IMR-90 (cell line): ENCODE measurements at regions not wholly inside any gene's neighbourhood (a gene's known extent, or its start where the extent isn't known, plus 50 kb on each side); places are given as distances from the start of the nearest gene placed in this dataset.
A peak's percentile ranks its signal among the peaks of the same experiment; 100 is the strongest.

Source experiments
- ATAC-seq: fragments of 200-7000 bp; cut with Tn5 transposase; 2 replicates; pipeline ENCODE4 v1.9.1; 2020; ENCODE audit warnings: low read depth, mild to moderate bottlenecking, moderate library complexity
- BruUV-seq: library from RNA; stranded (reverse); fragments of 400-500 nt; replicated peaks from 2 replicates; lab custom pipeline; 2021; lab: Mats Ljungman, UMichigan
- CTCF ChIA-PET: fragments of 300-600 bp; formaldehyde crosslinking; extraction: SDS; loops from one replicate; lab custom pipeline; 2021; ENCODE audit warnings: antibody characterized with exemption; lab: Yijun Ruan, JAX
- POLR2A ChIA-PET: fragments of 300-600 bp; sonication (Branson Sonifier 250); formaldehyde crosslinking; loops from one replicate; lab custom pipeline; 2022; ENCODE audit warnings: antibody characterized with exemption; ENCODE audit not compliant: unreplicated experiment; lab: Charles Lee
- DNase-seq: peaks from one replicate; pipeline ENCODE4 v3.0.0; 2013
- H2AFZ ChIP-seq: replicated peaks from 2 replicates; pipeline ENCODE3; 2013; ENCODE audit warnings: low read length, mild to moderate bottlenecking; ENCODE audit not compliant: poor library complexity
- H2AK5ac ChIP-seq: 2 replicates; pipeline ENCODE4 v1.6.1; 2013; ENCODE audit warnings: low read depth, low read length, inconsistent platforms
- H2AK9ac ChIP-seq: replicated peaks from 2 replicates; pipeline ENCODE3; 2013; ENCODE audit warnings: mild to moderate bottlenecking, low read depth, low read length, moderate library complexity; ENCODE audit not compliant: poor library complexity
- H2BK120ac ChIP-seq: 2 replicates; pipeline ENCODE4 v1.6.1; 2013; ENCODE audit warnings: low read depth, low read length, inconsistent platforms
- H2BK15ac ChIP-seq: 3 replicates; pipeline ENCODE4 v1.6.1; 2013; ENCODE audit warnings: low read depth, low read length, inconsistent platforms
- H2BK20ac ChIP-seq: 2 replicates; pipeline ENCODE4 v1.6.1; 2013; ENCODE audit warnings: low read depth, mild to moderate bottlenecking, inconsistent platforms, low read length, moderate library complexity
- H2BK5ac ChIP-seq: 2 replicates; pipeline ENCODE4 v1.6.1; 2013; ENCODE audit warnings: mild to moderate bottlenecking, low read depth, low read length, inconsistent platforms; ENCODE audit not compliant: poor library complexity, severe bottlenecking
- H3K14ac ChIP-seq: replicated peaks from 2 replicates; pipeline ENCODE4 v1.6.1; 2013; ENCODE audit warnings: low read depth, low read length, inconsistent platforms
- H3K18ac ChIP-seq: 2 replicates; pipeline ENCODE4 v1.6.1; 2013; ENCODE audit warnings: low read depth, low read length, control low read depth
- H3K23ac ChIP-seq: 2 replicates; pipeline ENCODE4 v1.6.1; 2013; ENCODE audit warnings: low read depth, low read length, inconsistent platforms
- H3K27ac ChIP-seq: 2 replicates; pipeline ENCODE4 v1.5.1; 2013; ENCODE audit warnings: mild to moderate bottlenecking, control low read depth, low read length; ENCODE audit not compliant: insufficient read depth
- H3K27me3 ChIP-seq: 2 replicates; pipeline ENCODE4 v1.6.1; 2013; ENCODE audit warnings: low read length; ENCODE audit not compliant: control insufficient read depth, insufficient read depth
- H3K36me3 ChIP-seq: 2 replicates; pipeline ENCODE4 v1.6.1; 2013; ENCODE audit warnings: low read length, mixed read lengths; ENCODE audit not compliant: control insufficient read depth, insufficient read depth
- H3K4ac ChIP-seq: 2 replicates; pipeline ENCODE4 v1.6.1; 2013; ENCODE audit warnings: low read depth, low read length, inconsistent platforms
- H3K4me1 ChIP-seq: 2 replicates; pipeline ENCODE4 v1.6.1; 2013; ENCODE audit warnings: low read length, mixed read lengths; ENCODE audit not compliant: control insufficient read depth, insufficient read depth
- H3K4me2 ChIP-seq: 2 replicates; pipeline ENCODE4 v1.6.1; 2013; ENCODE audit warnings: low read depth, mild to moderate bottlenecking, control low read depth, low read length, moderate library complexity
- H3K4me3 ChIP-seq: 2 replicates; pipeline ENCODE4 v1.5.1; 2013; ENCODE audit warnings: low read depth, mild to moderate bottlenecking, control low read depth, low read length, moderate library complexity; ENCODE audit not compliant: insufficient read depth
- H3K56ac ChIP-seq: 2 replicates; pipeline ENCODE4 v1.6.1; 2013; ENCODE audit warnings: low read length, inconsistent platforms; ENCODE audit not compliant: insufficient read depth; ENCODE audit errors: extremely low read depth
- H3K79me1 ChIP-seq, 2 experiments: 2 replicates each; pipeline ENCODE4 v1.6.1; 2013; ENCODE audit warnings: low read length in 2 of 2, inconsistent platforms in 1 of 2, low read depth in 1 of 2
- H3K9ac ChIP-seq: 2 replicates; pipeline ENCODE4 v1.6.1; 2013; ENCODE audit warnings: low read depth, low read length, control low read depth
- H3K9me1 ChIP-seq: 2 replicates; pipeline ENCODE4 v1.6.1; 2013; ENCODE audit warnings: low read length, inconsistent platforms; ENCODE audit not compliant: insufficient read depth
- H3K9me3 ChIP-seq: 2 replicates; pipeline ENCODE4 v1.6.1; 2013; ENCODE audit warnings: low read length; ENCODE audit not compliant: control insufficient read depth, insufficient read depth
- H4K20me1 ChIP-seq: 2 replicates; pipeline ENCODE4 v1.6.1; 2013; ENCODE audit warnings: low read length, inconsistent platforms; ENCODE audit not compliant: insufficient read depth
- H4K5ac ChIP-seq: 2 replicates; pipeline ENCODE4 v1.6.1; 2013; ENCODE audit warnings: mild to moderate bottlenecking, low read depth, low read length, control low read depth
- H4K8ac ChIP-seq, 2 experiments: 2 replicates each; pipeline ENCODE4 v1.6.1; 2013; ENCODE audit warnings: low read depth in 2 of 2, low read length in 2 of 2, control low read depth in 1 of 2, inconsistent platforms in 1 of 2
- H4K91ac ChIP-seq: 2 replicates; pipeline ENCODE4 v1.6.1; 2013; ENCODE audit warnings: low read depth, low read length, inconsistent platforms; ENCODE audit not compliant: insufficient read depth
- BHLHE40 ChIP-seq: fragments of 150-350 bp; IDR thresholded peaks from 2 replicates; pipeline ENCODE4 v1.6.1; 2016; ENCODE audit warnings: mild to moderate bottlenecking, low read depth, low read length
- CEBPB ChIP-seq: IDR thresholded peaks from 2 replicates; pipeline ENCODE4 v1.6.1; 2012; ENCODE audit warnings: low read depth, low read length, improper control_type of control experiment
- CHD1 ChIP-seq: IDR thresholded peaks from 2 replicates; pipeline ENCODE4 v1.6.1; 2012; ENCODE audit warnings: low read depth, low read length, improper control_type of control experiment
- CTCF ChIP-seq: conservative IDR thresholded peaks from 2 replicates; pipeline ENCODE4 v1.5.1; 2012; ENCODE audit warnings: mild to moderate bottlenecking, low read depth, low read length, improper control_type of control experiment
- ELK1 ChIP-seq: fragments of 150-350 bp; IDR thresholded peaks from 2 replicates; pipeline ENCODE4 v1.6.1; 2016; ENCODE audit warnings: low read depth, mild to moderate bottlenecking, low read length, moderate library complexity, borderline replicate concordance
- FOS ChIP-seq: fragments of 150-350 bp; IDR thresholded peaks from 2 replicates; pipeline ENCODE4 v1.6.1; 2016; ENCODE audit warnings: low read depth, low read length
- MAFK ChIP-seq: IDR thresholded peaks from 2 replicates; pipeline ENCODE4 v1.6.1; 2012; ENCODE audit warnings: low read depth, low read length, improper control_type of control experiment
- MAZ ChIP-seq: IDR thresholded peaks from 2 replicates; pipeline ENCODE4 v1.6.1; 2012; ENCODE audit warnings: low read depth, mild to moderate bottlenecking, low read length, improper control_type of control experiment, moderate library complexity, borderline replicate concordance
- MXI1 ChIP-seq: IDR thresholded peaks from 2 replicates; pipeline ENCODE4 v1.6.1; 2012; ENCODE audit warnings: low read depth, mild to moderate bottlenecking, low read length, moderate library complexity, borderline replicate concordance
- NFE2L2 ChIP-seq: fragments of 150-350 bp; IDR thresholded peaks from 2 replicates; pipeline ENCODE4 v1.6.1; 2016; ENCODE audit warnings: low read depth, mild to moderate bottlenecking, low read length
- POLR2A ChIP-seq: IDR thresholded peaks from 2 replicates; pipeline ENCODE4 v1.6.1; 2012; ENCODE audit warnings: mild to moderate bottlenecking, low read depth, low read length
- RAD21 ChIP-seq: IDR thresholded peaks from 2 replicates; pipeline ENCODE4 v1.6.1; 2012; ENCODE audit warnings: low read length, improper control_type of control experiment
- RCOR1 ChIP-seq: IDR thresholded peaks from 2 replicates; pipeline ENCODE4 v1.6.1; 2012; ENCODE audit warnings: mild to moderate bottlenecking, low read length, improper control_type of control experiment; ENCODE audit not compliant: insufficient replicate concordance
- RFX5 ChIP-seq: IDR thresholded peaks from 2 replicates; pipeline ENCODE4 v1.8.0; 2012; ENCODE audit warnings: low read depth, mild to moderate bottlenecking, low read length, moderate library complexity
- USF2 ChIP-seq: fragments of 150-350 bp; IDR thresholded peaks from 2 replicates; pipeline ENCODE4 v1.6.1; 2017; ENCODE audit warnings: mild to moderate bottlenecking, antibody characterized with exemption, low read length, low read depth
- WGBS, 2 experiments: methylation state at CpG; one replicate each; pipeline versions ENCODE4 v1.1.5 to v1.1.7; 2013; ENCODE audit warnings: missing lambda C conversion rate in 2 of 2; ENCODE audit not compliant: insufficient read length in 1 of 2; ENCODE audit errors: extremely low coverage in 2 of 2; 5-methylcytosine and 5-hydroxymethylcytosine counted together
- dilution Hi-C: fragments of 300-500 bp; cut with HindIII; formaldehyde crosslinking; loops from one replicate; pipeline ENCODE4 v1.14.3; 2018; ENCODE audit warnings: low sequenced_read_pairs; ENCODE audit not compliant: unreplicated experiment
- in situ Hi-C: fragments of 300-500 bp; cut with MboI; formaldehyde crosslinking; loops from 3 replicates; pipeline ENCODE4 v1.14.3; 2019; ENCODE audit warnings: low sequenced_read_pairs, inconsistent platforms, mixed read lengths
- intact Hi-C: fragments of 100-400 bp; cut with micrococcal nuclease; formaldehyde crosslinking; loops from 2 replicates; pipeline ENCODE4 v1.10.0; 2022

- ChIA-PET POLR2A (interaction anchor here (0.6 kb wide), 1 partner anchor 61 kb away, joined by 7 read pairs; no protein-coding TSS in a partner anchor), CTCF (interaction anchor here (0.6 to 1.5 kb wide), 3 partner anchors 9 to 92 kb away, joined by 3 to 4 read pairs (median 3); no protein-coding TSS in a partner anchor)
- Histone ChIP-seq H2AK5ac (0 out of 2 replicates have a peak overlapping the region, but pooled peaks have one; percentile 5), H2AFZ (no peak overlapping the region), H2BK15ac (peak overlapping the region; percentile 63; the same call in 1 of the 3 replicates), H3K9me3 (no peaks in the 10 kb centered on the region), H3K9ac (0 out of 2 replicates have a peak overlapping the region, but pooled peaks have one; percentile 7), H3K4me3 (no peak overlapping the region), H3K56ac (no peak overlapping the region), H3K27me3 (no peaks in the 10 kb centered on the region), H4K5ac (peak overlapping the region; percentile 47), H2BK20ac (peak overlapping the region; percentile 74), H4K20me1 (no peaks in the 10 kb centered on the region), H3K4me2 (peak overlapping the region; percentile 34; the same call in 1 of the 2 replicates), H3K14ac (peak overlapping the region; percentile 38), H2BK120ac (peak overlapping the region; percentile 69), H3K79me1 (no peaks in the 10 kb centered on the region), H3K9me1 (0 out of 2 replicates have a peak, but pooled peaks cover 3% of the 10 kb centered on the region), H4K8ac (peak overlapping the region; percentile 7 to 44; a peak in 2 of 4 replicates), H2AK9ac (no peak overlapping the region), H3K27ac (peak overlapping the region; percentile 42; the same call in 1 of the 2 replicates), H3K36me3 (no peaks in the 10 kb centered on the region), H3K4me1 (peaks cover 8% of the 10 kb centered on the region), H3K23ac (0 out of 2 replicates have a peak overlapping the region, but pooled peaks have one; percentile 22), H3K18ac (peak overlapping the region; percentile 84), H2BK5ac (peak overlapping the region; percentile 4), H3K4ac (peak overlapping the region; percentile 66), H4K91ac (peak overlapping the region; percentile 75)
- DNase-seq: no peak
- 60% methylated on average over 1 of the region's 3 CpGs; no CpG with 5 or more reads in 1 of the 2 experiments for WGBS, 2 experiments
- intact Hi-C loops: loop anchor here (5.0 kb wide), 2 partner anchors 91 to 114 kb away; no protein-coding TSS in a partner anchor
- BruUV-seq: no TSS peak
- no peak for TF ChIP-seq POLR2A
- no peak for TF ChIP-seq MAZ
- TF ChIP-seq MAFK: no peak
- TF ChIP-seq CTCF: no peak
- TF ChIP-seq CEBPB: no peak
- TF ChIP-seq USF2: no peak
- no peak for TF ChIP-seq RAD21
- no peak for TF ChIP-seq MXI1
- no peak for TF ChIP-seq CHD1
- no peak for TF ChIP-seq BHLHE40
- TF ChIP-seq ELK1: no peak
- no peak for TF ChIP-seq RCOR1
- no peak for TF ChIP-seq FOS
- TF ChIP-seq RFX5: no peak
- no peak for TF ChIP-seq NFE2L2
- peak; percentile 16; the same call in 1 of the 2 replicates for ATAC-seq
- dilution Hi-C loops: no loop called here
- in situ Hi-C loops: no loop called here
These were observed 187.0 kb downstream of the MREG start for GRCh38 chr2:215826376-215826775.
